Endodermal cell (in vitro differentiated cells): ENCODE measurements at regions not wholly inside any gene's neighbourhood (a gene's known extent, or its start where the extent isn't known, plus 50 kb on each side); places are given as distances from the start of the nearest gene placed in this dataset.

Experiments used
- DNase-seq: peaks from one replicate; pipeline ENCODE4 v3.0.0-alpha.2; 2017
- H3K27ac ChIP-seq: 2 replicates; pipeline ENCODE4 v1.5.1; 2013; ENCODE audit warnings: mild to moderate bottlenecking, low read depth, low read length, moderate library complexity
- H3K27me3 ChIP-seq: 2 replicates; pipeline ENCODE4 v1.6.1; 2013; ENCODE audit warnings: mild to moderate bottlenecking, low read length, moderate library complexity; ENCODE audit not compliant: insufficient read depth, control insufficient read depth, poor library complexity, severe bottlenecking
- H3K36me3 ChIP-seq: 2 replicates; pipeline ENCODE4 v1.7.0; 2013; ENCODE audit warnings: mild to moderate bottlenecking, low read length, moderate library complexity; ENCODE audit not compliant: control insufficient read depth, insufficient read depth
- H3K4me1 ChIP-seq: one replicate; pipeline ENCODE4 v1.7.0; 2013; ENCODE audit warnings: low read length; ENCODE audit not compliant: control insufficient read depth, insufficient read depth
- H3K4me3 ChIP-seq: 2 replicates; pipeline ENCODE4 v1.5.1; 2013; ENCODE audit warnings: mild to moderate bottlenecking, low read length, moderate library complexity
- H3K9ac ChIP-seq: 2 replicates; pipeline ENCODE4 v1.6.1; 2013; ENCODE audit warnings: mild to moderate bottlenecking, low read length, moderate library complexity; ENCODE audit not compliant: poor library complexity, severe bottlenecking; ENCODE audit errors: extremely low read depth
- H3K9me3 ChIP-seq: 2 replicates; pipeline ENCODE4 v1.6.1; 2013; ENCODE audit warnings: mild to moderate bottlenecking, low read length, moderate library complexity; ENCODE audit not compliant: control insufficient read depth
- H3K27ac Mint-ChIP-seq: 2 replicates; pipeline ENCODE4 v1.8.0; 2020; ENCODE audit warnings: mixed read lengths
- H3K27me3 Mint-ChIP-seq: 2 replicates; pipeline ENCODE4 v1.8.0; 2021; ENCODE audit warnings: mild to moderate bottlenecking, mixed read lengths; ENCODE audit not compliant: insufficient read depth
- H3K36me3 Mint-ChIP-seq: 2 replicates; pipeline ENCODE4 v1.8.0; 2020; ENCODE audit warnings: low read depth, mixed read lengths
- H3K4me1 Mint-ChIP-seq: 2 replicates; pipeline ENCODE4 v1.8.0; 2020; ENCODE audit warnings: mixed read lengths
- H3K4me3 Mint-ChIP-seq: 2 replicates; pipeline ENCODE4 v1.8.0; 2020; ENCODE audit warnings: mild to moderate bottlenecking, moderate library complexity, mixed read lengths
- H3K9me3 Mint-ChIP-seq: 2 replicates; pipeline ENCODE4 v1.8.0; 2020; ENCODE audit warnings: mild to moderate bottlenecking, mixed read lengths
- CTCF ChIP-seq: fragments of 200-600 bp; sonication (generic); conservative IDR thresholded peaks from 2 replicates; pipeline ENCODE4 v1.5.0; 2021; ENCODE audit warnings: antibody characterized with exemption, mild to moderate bottlenecking
- whole genome bisulfite sequencing, 2 experiments: methylation state at CpG; one replicate each; pipeline versions ENCODE4 v1.1.5 to v1.1.7; 2013; ENCODE audit warnings: missing lambda C conversion rate in 2 of 2, mixed read lengths in 1 of 2; ENCODE audit not compliant: insufficient coverage in 1 of 2, insufficient read length in 1 of 2; 5-methylcytosine and 5-hydroxymethylcytosine counted together

- no peak overlapping the region for H3K4me3 Mint-ChIP-seq
- H3K4me1 Mint-ChIP-seq = peaks cover 30% of the 10 kb centered on the region
- DNase-seq = no peak
Measured at GRCh38 chr2:224319750-224320149, 82.2 kb downstream of the FAM124B start.

GRCh38 chr2:224312741-224313140, 89.2 kb downstream of the FAM124B start:
- no peaks in the 10 kb centered on the region for H3K27me3 Mint-ChIP-seq
- H3K4me1 Mint-ChIP-seq = peaks cover 11% of the 10 kb centered on the region
- H3K27ac Mint-ChIP-seq = no peak overlapping the region
- Histone ChIP-seq H3K4me3 (no peak overlapping the region), H3K36me3 (no peaks in the 10 kb centered on the region), H3K27me3 (no peaks in the 10 kb centered on the region), H3K4me1 (no peaks in the 10 kb centered on the region), H3K27ac (no peak overlapping the region), H3K9ac (no peak overlapping the region), H3K9me3 (no peaks in the 10 kb centered on the region)
- H3K9me3 Mint-ChIP-seq = no peaks in the 10 kb centered on the region
- no peak overlapping the region for H3K4me3 Mint-ChIP-seq
- no peaks in the 10 kb centered on the region for H3K36me3 Mint-ChIP-seq
- no peak for TF ChIP-seq CTCF
- no peak for DNase-seq
- WGBS, 2 experiments = 90 to 95% methylated on average over 3 of the region's 3 CpGs

More at GRCh38 chr2:224319750-224320149, 82.2 kb downstream of the FAM124B start:
- WGBS, 2 experiments = 94 to 97% methylated on average over 5 of the region's 5 CpGs
- Histone ChIP-seq H3K27ac (no peak overlapping the region), H3K4me3 (no peak overlapping the region), H3K9ac (no peak overlapping the region), H3K9me3 (no peaks in the 10 kb centered on the region), H3K27me3 (no peaks in the 10 kb centered on the region), H3K36me3 (no peaks in the 10 kb centered on the region), H3K4me1 (peaks cover 11% of the 10 kb centered on the region)
- Mint-ChIP-seq H3K27me3 (no peaks in the 10 kb centered on the region), H3K27ac (no peak overlapping the region), H3K9me3 (no peaks in the 10 kb centered on the region), H3K36me3 (no peaks in the 10 kb centered on the region)
- TF ChIP-seq CTCF = no peak

- Mint-ChIP-seq H3K27me3 (no peaks in the 10 kb centered on the region), H3K36me3 (no peaks in the 10 kb centered on the region), H3K4me3 (no peak overlapping the region), H3K4me1 (peaks cover 7% of the 10 kb centered on the region), H3K27ac (no peak overlapping the region), H3K9me3 (no peaks in the 10 kb centered on the region)
- no peaks in the 10 kb centered on the region for H3K9me3 ChIP-seq
- no peaks in the 10 kb centered on the region for H3K27me3 ChIP-seq
- 86 to 95% methylated on average over 3 to 7 of the region's 8 CpGs for WGBS, 2 experiments
- DNase-seq = no peak
- no peaks in the 10 kb centered on the region for H3K36me3 ChIP-seq
- no peaks in the 10 kb centered on the region for H3K4me1 ChIP-seq
- H3K27ac ChIP-seq = no peak overlapping the region
- no peak overlapping the region for H3K9ac ChIP-seq
- no peak overlapping the region for H3K4me3 ChIP-seq
- no peak for TF ChIP-seq CTCF
Measured at GRCh38 chr2:224310943-224311625, 90.8 kb downstream of the FAM124B start.
